HCT116 (cell line): ENCODE measurements at regions not wholly inside any gene's neighbourhood (a gene's known extent, or its start where the extent isn't known, plus 50 kb on each side); places are given as distances from the start of the nearest gene placed in this dataset.

Experiments
- CEBPB ChIP-seq: IDR thresholded peaks from 2 replicates; pipeline ENCODE4 v1.6.1; 2012; ENCODE audit warnings: low read depth
- EZH2 ChIP-seq: fragments of 200-600 bp; sonication (generic); IDR thresholded peaks from 2 replicates; pipeline ENCODE4 v1.6.1; 2017; ENCODE audit warnings: antibody characterized with exemption, mixed run types
- EZH2phosphoT487 ChIP-seq: fragments of 200-600 bp; IDR thresholded peaks from 2 replicates; pipeline ENCODE4 v1.6.1; 2018; ENCODE audit warnings: antibody characterized with exemption, borderline replicate concordance
- FOSL1 ChIP-seq: IDR thresholded peaks from 2 replicates; pipeline ENCODE4 v1.6.1; 2012; ENCODE audit warnings: low read depth
- POLR2A ChIP-seq: IDR thresholded peaks from 2 replicates; pipeline ENCODE4 v1.7.0; 2011; ENCODE audit warnings: borderline replicate concordance; ENCODE audit not compliant: insufficient read depth, insufficient read length; ENCODE audit errors: extremely low read depth
- RAD21 ChIP-seq: IDR thresholded peaks from 2 replicates; pipeline ENCODE4 v1.6.1; 2012; ENCODE audit warnings: low read depth, mild to moderate bottlenecking
- SP1 ChIP-seq: IDR thresholded peaks from 2 replicates; pipeline ENCODE4 v1.6.1; 2012; ENCODE audit warnings: low read depth
- SRF ChIP-seq: IDR thresholded peaks from 2 replicates; pipeline ENCODE4 v1.6.1; 2012; ENCODE audit warnings: low read depth
- ZFX ChIP-seq: fragments of 450-650 bp; IDR thresholded peaks from 2 replicates; pipeline ENCODE4 v1.6.1; 2017
- TF ChIP-seq, protein P1 (sequence below), 3 experiments: fragments of 200-600 bp in 1 of 3; sonication (generic) in 1 of 3; IDR thresholded peaks in 2 of 3; conservative IDR thresholded peaks in 1 of 3; 2 replicates each; pipeline ENCODE4 v1.5.1; 2012 to 2017; ENCODE audit warnings: low read depth in 2 of 3, low read length in 2 of 3, antibody characterized with exemption in 1 of 3, borderline replicate concordance in 1 of 3, control low read depth in 1 of 3, mild to moderate bottlenecking in 1 of 3, mixed read lengths in 1 of 3, mixed run types in 1 of 3, moderate library complexity in 1 of 3; ENCODE audit not compliant: insufficient read depth in 1 of 3
- TF ChIP-seq, protein P2 (sequence below): IDR thresholded peaks from 2 replicates; pipeline ENCODE4 v1.6.1; 2012
- TF ChIP-seq, protein P3 (sequence below): IDR thresholded peaks from 2 replicates; pipeline ENCODE4 v1.6.1; 2011; ENCODE audit warnings: mild to moderate bottlenecking, low read length, moderate library complexity; ENCODE audit not compliant: insufficient replicate concordance; ENCODE audit errors: extremely low read depth

DNA sequence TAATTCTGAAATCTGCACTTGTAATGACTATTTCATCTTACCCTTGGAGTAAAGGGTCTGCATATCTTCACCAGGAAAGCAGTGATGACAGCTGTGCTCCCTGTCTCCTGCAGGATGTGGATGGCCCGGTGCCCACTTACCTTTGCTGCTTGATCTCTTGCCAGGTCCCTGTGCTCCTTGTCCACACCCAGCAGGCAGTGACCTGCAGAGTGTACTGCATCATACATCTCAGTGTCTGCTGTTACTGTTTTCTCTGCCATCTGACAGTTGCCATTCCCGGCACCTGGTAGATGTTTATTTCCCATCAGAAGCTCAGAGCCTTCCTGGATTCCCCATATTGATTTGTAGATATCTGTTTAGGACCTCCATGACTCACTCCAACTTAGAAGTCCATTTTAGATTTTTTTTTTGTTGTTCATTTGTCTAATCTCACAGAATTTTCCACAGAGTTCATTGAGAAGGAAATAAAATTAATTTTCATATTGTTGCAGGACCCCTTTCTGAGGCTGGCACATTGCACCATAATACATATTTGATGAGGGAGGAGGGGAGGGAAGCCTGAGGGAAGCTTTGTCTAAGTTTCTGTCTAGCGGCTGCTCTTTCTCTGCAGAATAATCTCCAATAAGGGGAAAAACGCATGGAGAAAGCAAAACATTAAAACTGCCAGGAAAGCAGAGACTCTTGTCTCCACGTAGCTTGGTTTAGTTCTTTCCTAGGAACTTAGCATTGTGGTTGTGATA, 697.5 kb upstream of the RAB6C start:
- TF ChIP-seq, protein P1, sequence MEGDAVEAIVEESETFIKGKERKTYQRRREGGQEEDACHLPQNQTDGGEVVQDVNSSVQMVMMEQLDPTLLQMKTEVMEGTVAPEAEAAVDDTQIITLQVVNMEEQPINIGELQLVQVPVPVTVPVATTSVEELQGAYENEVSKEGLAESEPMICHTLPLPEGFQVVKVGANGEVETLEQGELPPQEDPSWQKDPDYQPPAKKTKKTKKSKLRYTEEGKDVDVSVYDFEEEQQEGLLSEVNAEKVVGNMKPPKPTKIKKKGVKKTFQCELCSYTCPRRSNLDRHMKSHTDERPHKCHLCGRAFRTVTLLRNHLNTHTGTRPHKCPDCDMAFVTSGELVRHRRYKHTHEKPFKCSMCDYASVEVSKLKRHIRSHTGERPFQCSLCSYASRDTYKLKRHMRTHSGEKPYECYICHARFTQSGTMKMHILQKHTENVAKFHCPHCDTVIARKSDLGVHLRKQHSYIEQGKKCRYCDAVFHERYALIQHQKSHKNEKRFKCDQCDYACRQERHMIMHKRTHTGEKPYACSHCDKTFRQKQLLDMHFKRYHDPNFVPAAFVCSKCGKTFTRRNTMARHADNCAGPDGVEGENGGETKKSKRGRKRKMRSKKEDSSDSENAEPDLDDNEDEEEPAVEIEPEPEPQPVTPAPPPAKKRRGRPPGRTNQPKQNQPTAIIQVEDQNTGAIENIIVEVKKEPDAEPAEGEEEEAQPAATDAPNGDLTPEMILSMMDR (IDR thresholded peaks at IDR 0.05 in 2 of 3, conservative IDR thresholded peaks at IDR 0.05 in 1 of 3; ENCODE audit: borderline replicate concordance in 1 of 3, insufficient read depth in 1 of 3, low read depth in 2 of 3, low read length in 2 of 3): no peak
- TF ChIP-seq ZFX: no peak
- no peak for TF ChIP-seq POLR2A
- TF ChIP-seq EZH2phosphoT487: no peak
- TF ChIP-seq, protein P2, sequence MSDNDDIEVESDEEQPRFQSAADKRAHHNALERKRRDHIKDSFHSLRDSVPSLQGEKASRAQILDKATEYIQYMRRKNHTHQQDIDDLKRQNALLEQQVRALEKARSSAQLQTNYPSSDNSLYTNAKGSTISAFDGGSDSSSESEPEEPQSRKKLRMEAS: no peak
- no peak for TF ChIP-seq SRF
- no peak for TF ChIP-seq RAD21
- TF ChIP-seq EZH2: no peak
- no peak for TF ChIP-seq CEBPB
- TF ChIP-seq, protein P3, sequence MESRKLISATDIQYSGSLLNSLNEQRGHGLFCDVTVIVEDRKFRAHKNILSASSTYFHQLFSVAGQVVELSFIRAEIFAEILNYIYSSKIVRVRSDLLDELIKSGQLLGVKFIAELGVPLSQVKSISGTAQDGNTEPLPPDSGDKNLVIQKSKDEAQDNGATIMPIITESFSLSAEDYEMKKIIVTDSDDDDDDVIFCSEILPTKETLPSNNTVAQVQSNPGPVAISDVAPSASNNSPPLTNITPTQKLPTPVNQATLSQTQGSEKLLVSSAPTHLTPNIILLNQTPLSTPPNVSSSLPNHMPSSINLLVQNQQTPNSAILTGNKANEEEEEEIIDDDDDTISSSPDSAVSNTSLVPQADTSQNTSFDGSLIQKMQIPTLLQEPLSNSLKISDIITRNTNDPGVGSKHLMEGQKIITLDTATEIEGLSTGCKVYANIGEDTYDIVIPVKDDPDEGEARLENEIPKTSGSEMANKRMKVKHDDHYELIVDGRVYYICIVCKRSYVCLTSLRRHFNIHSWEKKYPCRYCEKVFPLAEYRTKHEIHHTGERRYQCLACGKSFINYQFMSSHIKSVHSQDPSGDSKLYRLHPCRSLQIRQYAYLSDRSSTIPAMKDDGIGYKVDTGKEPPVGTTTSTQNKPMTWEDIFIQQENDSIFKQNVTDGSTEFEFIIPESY: no peak
- TF ChIP-seq FOSL1: no peak
- TF ChIP-seq SP1: no peak
